H1 (cell line): ENCODE measurements at regions not wholly inside any gene's neighbourhood (a gene's known extent, or its start where the extent isn't known, plus 50 kb on each side); places are given as distances from the start of the nearest gene placed in this dataset.

ENCODE experiments used
- CTCF ChIA-PET: fragments of 300-600 bp; sonication (Branson Sonifier 250); formaldehyde crosslinking; loops from one replicate; lab custom pipeline; 2021; ENCODE audit not compliant: partially characterized antibody; lab: Charles Lee
- POLR2A ChIA-PET: fragments of 300-600 bp; sonication (Branson Sonifier 250); formaldehyde crosslinking; loops from one replicate; lab custom pipeline; 2021; ENCODE audit warnings: inconsistent platforms; ENCODE audit not compliant: partially characterized antibody; lab: Charles Lee
- DNase-seq, 2 experiments: peaks; one replicate each; pipeline versions ENCODE4 v3.0.0 to v3.0.0-alpha.2; 2010 to 2022; ENCODE audit warnings: low spot score in 2 of 2, low read depth in 1 of 2, mixed read lengths in 1 of 2
- FAIRE-seq: peaks from 2 replicates; lab custom pipeline; 2011; peaks lifted over from hg19 to GRCh38; lab: Jason Lieb, UNC
- H2AFZ ChIP-seq: 2 replicates; pipeline ENCODE4 v1.8.1; 2012; ENCODE audit warnings: low read length, inconsistent platforms
- H2AK5ac ChIP-seq: 2 replicates; pipeline ENCODE4 v1.6.1; 2013; ENCODE audit warnings: low read depth, low read length
- H2BK120ac ChIP-seq: replicated peaks from 2 replicates; pipeline ENCODE3; 2013; ENCODE audit warnings: low read depth, low read length, inconsistent platforms
- H2BK12ac ChIP-seq: 2 replicates; pipeline ENCODE4 v1.6.1; 2013; ENCODE audit warnings: low read depth, low read length
- H2BK15ac ChIP-seq: 2 replicates; pipeline ENCODE4 v1.6.1; 2013; ENCODE audit warnings: low read length
- H2BK20ac ChIP-seq: 2 replicates; pipeline ENCODE4 v1.6.1; 2013; ENCODE audit warnings: low read length
- H2BK5ac ChIP-seq: 2 replicates; pipeline ENCODE4 v1.6.1; 2013; ENCODE audit warnings: low read depth, low read length
- H3K14ac ChIP-seq: 2 replicates; pipeline ENCODE4 v1.6.1; 2013; ENCODE audit warnings: inconsistent platforms; ENCODE audit not compliant: insufficient read length
- H3K18ac ChIP-seq: 2 replicates; pipeline ENCODE4 v1.6.1; 2013; ENCODE audit warnings: low read length; ENCODE audit errors: extremely low read depth
- H3K23ac ChIP-seq: 2 replicates; pipeline ENCODE4 v1.6.1; 2013; ENCODE audit warnings: inconsistent platforms; ENCODE audit not compliant: insufficient read length
- H3K23me2 ChIP-seq: 2 replicates; pipeline ENCODE4 v1.6.1; 2013; ENCODE audit warnings: low read depth, low read length
- H3K27ac ChIP-seq: 2 replicates; pipeline ENCODE4 v1.6.1; 2011; ENCODE audit warnings: low read depth, low read length, inconsistent platforms
- H3K27me3 ChIP-seq, 4 experiments: replicated peaks in 1 of 4; 1 replicate in 1 of 4; 2 replicates in 3 of 4; pipeline versions ENCODE4 v1.6.1 to v1.8.1; 2011 to 2013; ENCODE audit warnings: low read length in 3 of 4, mild to moderate bottlenecking in 3 of 4, inconsistent platforms in 2 of 4, mixed read lengths in 2 of 4, moderate library complexity in 1 of 4; ENCODE audit not compliant: control insufficient read depth in 3 of 4, insufficient read depth in 3 of 4; ENCODE audit errors: extremely low read depth in 1 of 4
- H3K36me3 ChIP-seq, 4 experiments: 2 replicates each; pipeline versions ENCODE4 v1.6.1 to v1.8.1; 2011 to 2013; ENCODE audit warnings: mild to moderate bottlenecking in 4 of 4, low read length in 3 of 4, moderate library complexity in 2 of 4, control low read depth in 1 of 4, inconsistent platforms in 1 of 4; ENCODE audit not compliant: insufficient read depth in 4 of 4, control insufficient read depth in 2 of 4
- H3K4ac ChIP-seq: replicated peaks from 2 replicates; pipeline ENCODE3; 2013; ENCODE audit warnings: low read length, low read depth, mixed read lengths, inconsistent platforms; ENCODE audit not compliant: insufficient read length
- H3K4me1 ChIP-seq, 4 experiments: replicated peaks in 1 of 4; 1 replicate in 1 of 4; 2 replicates in 3 of 4; pipeline versions ENCODE4 v1.6.1 to v1.8.1; 2011 to 2013; ENCODE audit warnings: low read length in 3 of 4, inconsistent platforms in 2 of 4, mixed read lengths in 1 of 4; ENCODE audit not compliant: insufficient read depth in 4 of 4, control insufficient read depth in 3 of 4
- H3K4me2 ChIP-seq, 2 experiments: 2 replicates each; pipeline versions ENCODE4 v1.6.1 to v1.8.1; 2011 to 2013; ENCODE audit warnings: low read depth in 2 of 2, low read length in 2 of 2, control low read depth in 1 of 2, inconsistent platforms in 1 of 2, mild to moderate bottlenecking in 1 of 2; ENCODE audit not compliant: insufficient read depth in 1 of 2
- H3K4me3 ChIP-seq, 4 experiments: fragments of 200-600, 300-600 bp in 1 of 4; sonication (generic), shearing (Covaris generic), sonication (Bioruptor Twin) in 1 of 4; 2 replicates each; pipeline versions ENCODE4 v1.5.1 to v1.8.1; 2011 to 2016; ENCODE audit warnings: low read length in 4 of 4, low read depth in 3 of 4, control low read depth in 2 of 4, inconsistent platforms in 2 of 4, mild to moderate bottlenecking in 2 of 4, mixed read lengths in 1 of 4, moderate library complexity in 1 of 4; ENCODE audit not compliant: insufficient read depth in 2 of 4; ENCODE audit errors: extremely low read depth in 1 of 4
- H3K56ac ChIP-seq: replicated peaks from 2 replicates; pipeline ENCODE3; 2013; ENCODE audit warnings: low read depth, mild to moderate bottlenecking, mixed read lengths, low read length, inconsistent platforms; ENCODE audit not compliant: insufficient read length
- H3K79me1 ChIP-seq: 2 replicates; pipeline ENCODE4 v1.6.1; 2013; ENCODE audit warnings: low read depth, low read length, control low read depth
- H3K79me2 ChIP-seq, 2 experiments: 2 replicates each; pipeline versions ENCODE4 v1.6.1 to v1.8.1; 2012 to 2013; ENCODE audit warnings: low read length in 2 of 2, mild to moderate bottlenecking in 2 of 2, inconsistent platforms in 1 of 2; ENCODE audit not compliant: insufficient read depth in 2 of 2, control insufficient read depth in 1 of 2
- H3K9ac ChIP-seq, 4 experiments: replicated peaks in 1 of 4; 1 replicate in 1 of 4; 2 replicates in 3 of 4; pipeline versions ENCODE4 v1.6.1 to v1.8.1; 2011 to 2013; ENCODE audit warnings: low read depth in 3 of 4, low read length in 3 of 4, control low read depth in 2 of 4, mild to moderate bottlenecking in 2 of 4, moderate library complexity in 2 of 4, inconsistent platforms in 1 of 4; ENCODE audit errors: extremely low read depth in 1 of 4
- H3K9me3 ChIP-seq, 2 experiments: 2 replicates each; pipeline versions ENCODE4 v1.6.1 to v1.8.1; 2012 to 2013; ENCODE audit warnings: mild to moderate bottlenecking in 2 of 2, moderate library complexity in 2 of 2, control low read depth in 1 of 2, inconsistent platforms in 1 of 2, low read depth in 1 of 2, low read length in 1 of 2, mixed read lengths in 1 of 2; ENCODE audit not compliant: insufficient read depth in 2 of 2
- H4K20me1 ChIP-seq, 2 experiments: replicated peaks in 1 of 2; 2 replicates each; pipeline versions ENCODE3 to v1.8.1; 2011 to 2013; ENCODE audit warnings: inconsistent platforms in 2 of 2, low read length in 2 of 2, mild to moderate bottlenecking in 1 of 2; ENCODE audit not compliant: insufficient read depth in 2 of 2, control insufficient read depth in 1 of 2
- H4K5ac ChIP-seq: 2 replicates; pipeline ENCODE4 v1.6.1; 2013; ENCODE audit warnings: low read length, low read depth, mixed read lengths, inconsistent platforms; ENCODE audit not compliant: insufficient read length
- H4K8ac ChIP-seq: 2 replicates; pipeline ENCODE4 v1.8.0; 2013; ENCODE audit warnings: mild to moderate bottlenecking, moderate library complexity, low read length, inconsistent platforms; ENCODE audit not compliant: insufficient read depth; ENCODE audit errors: extremely low read depth
- H4K91ac ChIP-seq: replicated peaks from 2 replicates; pipeline ENCODE3; 2013; ENCODE audit warnings: low read length, mixed read lengths, inconsistent platforms; ENCODE audit not compliant: insufficient read length
- CHD7 ChIP-seq: fragments of 300-600 bp; sonication (generic); IDR thresholded peaks from 2 replicates; pipeline ENCODE4 v1.7.1; 2012; ENCODE audit warnings: low read length, moderate library complexity, mild to moderate bottlenecking, inconsistent platforms; ENCODE audit not compliant: insufficient replicate concordance
- SRF ChIP-seq: IDR thresholded peaks from 2 replicates; pipeline ENCODE4 v1.6.1; 2011; ENCODE audit warnings: mild to moderate bottlenecking, low read depth, low read length, moderate library complexity

- H3K4me2 ChIP-seq: no peak overlapping the region
- no peak for DNase-seq
- no peak overlapping the region for H2BK5ac ChIP-seq
- H2BK20ac ChIP-seq: no peak overlapping the region
- CTCF ChIA-PET: no interaction called here
- no peak overlapping the region for H3K23ac ChIP-seq
- no peaks in the 10 kb centered on the region for H3K79me2 ChIP-seq
- no peak overlapping the region for H3K18ac ChIP-seq
- POLR2A ChIA-PET: no interaction called here
- no peak overlapping the region for H4K5ac ChIP-seq
- H3K56ac ChIP-seq: no peak overlapping the region
- no peak overlapping the region for H3K4ac ChIP-seq
- H3K14ac ChIP-seq: no peak overlapping the region
- no peaks in the 10 kb centered on the region for H3K27me3 ChIP-seq
- no peak overlapping the region for H3K27ac ChIP-seq
- no peak overlapping the region for H2BK15ac ChIP-seq
- H2AFZ ChIP-seq: no peak overlapping the region
- no peak overlapping the region for H3K9ac ChIP-seq
- H4K8ac ChIP-seq: no peak overlapping the region
- H2AK5ac ChIP-seq: no peak overlapping the region
- H3K23me2 ChIP-seq: no peaks in the 10 kb centered on the region
- H3K79me1 ChIP-seq: no peaks in the 10 kb centered on the region
- H4K20me1 ChIP-seq: no peaks in the 10 kb centered on the region
- no peak for FAIRE-seq
- no peak overlapping the region for H4K91ac ChIP-seq
- H3K9me3 ChIP-seq: no peaks in the 10 kb centered on the region
- H2BK120ac ChIP-seq: no peak overlapping the region
- H3K36me3 ChIP-seq: no peaks in the 10 kb centered on the region
- no peak overlapping the region for H2BK12ac ChIP-seq
- H3K4me1 ChIP-seq: no peaks in the 10 kb centered on the region
- H3K4me3 ChIP-seq: no peak overlapping the region
- no peak for TF ChIP-seq SRF
- TF ChIP-seq CHD7: no peak
Measured at GRCh38 chr7:41885078-41885477, 182.2 kb upstream of the INHBA start.
